ENCODE measurements at regions not wholly inside any gene's neighbourhood (a gene's known extent, or its start where the extent isn't known, plus 50 kb on each side); places are given as distances from the start of the nearest gene placed in this dataset.

DNA sequence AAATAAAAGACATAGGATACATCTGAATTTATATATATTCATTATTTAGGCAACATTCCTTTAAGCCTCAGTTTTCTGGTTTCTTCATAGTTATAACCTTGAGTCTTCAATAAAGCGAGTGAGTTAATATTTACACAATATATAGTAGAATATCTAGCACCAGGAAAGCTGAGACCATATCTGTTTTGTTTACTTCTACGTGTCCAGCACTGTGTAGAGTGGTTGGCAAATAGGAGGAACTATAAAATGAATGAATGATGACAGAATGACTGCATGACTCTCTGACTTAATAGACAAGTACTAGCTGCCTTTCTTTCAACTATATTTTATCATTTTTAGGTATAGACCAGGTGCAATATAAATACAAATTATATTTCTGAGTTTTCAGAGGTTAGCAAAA lies 197.8 kb upstream of the RBMS3 start:
- no peaks in the 10 kb centered on the region for H3K9me3 ChIP-seq (replicated peaks in 1 of 2; ENCODE audit: control insufficient read depth in 2 of 2, insufficient read depth in 1 of 2, low read depth in 1 of 2, low read length in 2 of 2)
- no peak overlapping the region for H4K91ac ChIP-seq (ENCODE audit: low read depth, low read length, poor library complexity)
- no peak overlapping the region for H2BK12ac ChIP-seq (ENCODE audit: low read length)
- H3K9ac ChIP-seq (ENCODE audit: low read depth, low read length, poor library complexity): no peak overlapping the region
- DNase-seq (ENCODE audit: low spot score): no peak
- no peak overlapping the region for H3K23ac ChIP-seq (ENCODE audit: low read depth, low read length, poor library complexity)
- H2BK15ac ChIP-seq (ENCODE audit: low read length): no peak overlapping the region
- WGBS, 2 donors (ENCODE audit: extremely low coverage in 2 of 2, insufficient read length in 2 of 2, insufficient replicate concordance in 1 of 2): no CpG with 5 or more reads among the region's 2 CpGs
- H3K27ac ChIP-seq (replicated peaks; ENCODE audit: low read length): no peak overlapping the region
- H2AK5ac ChIP-seq (ENCODE audit: low read depth, low read length): no peak overlapping the region
- H2BK5ac ChIP-seq (ENCODE audit: low read length): no peak overlapping the region
- H3K18ac ChIP-seq (ENCODE audit: low read length): no peak overlapping the region
- H3K14ac ChIP-seq (ENCODE audit: low read length): no peak overlapping the region
- no peak overlapping the region for H3K4me3 ChIP-seq (ENCODE audit: low read length in 2 of 2)
- no peaks in the 10 kb centered on the region for H3K36me3 ChIP-seq (replicated peaks in 1 of 2; ENCODE audit: control insufficient read depth in 2 of 2, insufficient read depth in 2 of 2, low read length in 2 of 2)
- no peak overlapping the region for H3K4ac ChIP-seq (ENCODE audit: low read length)
- H3K79me1 ChIP-seq (ENCODE audit: low read depth, low read length): no peaks in the 10 kb centered on the region
- H4K8ac ChIP-seq (ENCODE audit: low read depth, low read length): no peak overlapping the region
- H2BK120ac ChIP-seq (ENCODE audit: low read depth, low read length): no peak overlapping the region
- H3K27me3 ChIP-seq (ENCODE audit: control insufficient read depth in 3 of 3, insufficient read depth in 3 of 3, low read depth in 1 of 3, low read length in 3 of 3): no peaks in the 10 kb centered on the region
- H3K4me2 ChIP-seq (ENCODE audit: insufficient read depth, low read length, poor library complexity, severe bottlenecking): no peak overlapping the region
- H3K4me1 ChIP-seq (ENCODE audit: control insufficient read depth in 2 of 2, insufficient read depth in 1 of 2, low read depth in 1 of 2, low read length in 2 of 2): no peaks in the 10 kb centered on the region
- no peak overlapping the region for H2AFZ ChIP-seq (ENCODE audit: low read length)

DNA sequence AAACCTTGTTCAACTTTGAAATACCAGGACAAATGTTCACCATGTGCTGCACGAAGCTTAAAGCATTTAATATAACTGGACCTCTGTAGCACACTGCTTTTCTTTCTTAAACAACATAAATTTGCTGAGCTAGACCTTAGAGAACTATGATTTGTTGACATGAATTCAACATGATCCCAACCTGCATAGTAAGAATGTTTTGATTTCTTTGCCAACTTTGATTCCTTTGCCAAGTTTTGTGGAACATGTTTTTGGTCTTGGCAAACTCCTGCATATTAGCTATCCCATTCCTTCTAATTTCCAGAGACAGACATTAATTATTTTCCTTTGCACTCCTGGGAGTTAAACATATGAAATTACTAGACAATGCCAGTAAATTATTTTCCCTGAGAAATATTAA lies 197.2 kb upstream of the RBMS3 start:
- no peak overlapping the region for H3K27ac ChIP-seq (replicated peaks; ENCODE audit: low read length)
- DNase-seq (ENCODE audit: low spot score): no peak

DNA sequence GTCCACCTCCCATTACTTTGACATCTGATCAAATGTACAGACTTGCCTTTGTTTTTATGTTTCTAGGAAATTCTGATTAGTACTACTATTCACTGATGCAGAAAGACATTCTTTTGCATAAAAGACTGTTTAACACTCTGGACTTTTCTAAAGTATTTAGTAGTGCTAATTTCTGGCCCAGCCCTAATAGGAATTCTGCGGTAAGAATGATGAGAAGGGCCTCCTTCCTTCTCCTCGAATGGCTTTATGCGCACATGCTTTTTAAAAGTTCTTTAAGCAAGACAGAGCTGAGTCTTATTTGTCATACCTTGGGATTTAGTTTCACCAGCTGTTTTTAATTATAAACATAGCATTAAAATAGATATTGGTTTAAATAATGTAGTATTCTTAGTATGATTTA lies 192.3 kb upstream of the RBMS3 start:
- H3K79me1 ChIP-seq (ENCODE audit: low read depth, low read length): no peaks in the 10 kb centered on the region
- H3K23ac ChIP-seq (ENCODE audit: low read depth, low read length, poor library complexity): no peak overlapping the region
- no peak overlapping the region for H2BK120ac ChIP-seq (ENCODE audit: low read depth, low read length)
- H3K27me3 ChIP-seq (ENCODE audit: control insufficient read depth in 3 of 3, insufficient read depth in 3 of 3, low read depth in 1 of 3, low read length in 3 of 3): no peaks in the 10 kb centered on the region
- H3K36me3 ChIP-seq (replicated peaks in 1 of 2; ENCODE audit: control insufficient read depth in 2 of 2, insufficient read depth in 2 of 2, low read length in 2 of 2): no peaks in the 10 kb centered on the region
- no peak overlapping the region for H4K91ac ChIP-seq (ENCODE audit: low read depth, low read length, poor library complexity)
- no peak overlapping the region for H2AK5ac ChIP-seq (ENCODE audit: low read depth, low read length)
- WGBS, 2 donors (ENCODE audit: extremely low coverage in 2 of 2, insufficient read length in 2 of 2, insufficient replicate concordance in 1 of 2): no CpG with 5 or more reads among the region's 3 CpGs
- no peak overlapping the region for H2BK15ac ChIP-seq (ENCODE audit: low read length)
- no peak overlapping the region for H3K14ac ChIP-seq (ENCODE audit: low read length)
- DNase-seq (ENCODE audit: low spot score): no peak
- no peaks in the 10 kb centered on the region for H3K9me3 ChIP-seq (replicated peaks in 1 of 2; ENCODE audit: control insufficient read depth in 2 of 2, insufficient read depth in 1 of 2, low read depth in 1 of 2, low read length in 2 of 2)
- no peak overlapping the region for H2AFZ ChIP-seq (ENCODE audit: low read length)
- no peaks in the 10 kb centered on the region for H3K4me1 ChIP-seq (ENCODE audit: control insufficient read depth in 2 of 2, insufficient read depth in 1 of 2, low read depth in 1 of 2, low read length in 2 of 2)
- no peak overlapping the region for H3K18ac ChIP-seq (ENCODE audit: low read length)
- no peak overlapping the region for H3K4me2 ChIP-seq (ENCODE audit: insufficient read depth, low read length, poor library complexity, severe bottlenecking)
- no peak overlapping the region for H3K9ac ChIP-seq (ENCODE audit: low read depth, low read length, poor library complexity)
- H2BK5ac ChIP-seq (ENCODE audit: low read length): no peak overlapping the region
- no peak overlapping the region for H3K4me3 ChIP-seq (ENCODE audit: low read length in 2 of 2)
- no peak overlapping the region for H3K4ac ChIP-seq (ENCODE audit: low read length)
- H4K8ac ChIP-seq (ENCODE audit: low read depth, low read length): no peak overlapping the region
- no peak overlapping the region for H3K27ac ChIP-seq (replicated peaks; ENCODE audit: low read length)
- no peak overlapping the region for H2BK12ac ChIP-seq (ENCODE audit: low read length)

More for the DNA sequence above, 197.2 kb upstream of the RBMS3 start:
- no peaks in the 10 kb centered on the region for H3K27me3 ChIP-seq (ENCODE audit: control insufficient read depth in 3 of 3, insufficient read depth in 3 of 3, low read depth in 1 of 3, low read length in 3 of 3)
- H2BK120ac ChIP-seq (ENCODE audit: low read depth, low read length): no peak overlapping the region
- no peak overlapping the region for H3K18ac ChIP-seq (ENCODE audit: low read length)
- no peak overlapping the region for H3K14ac ChIP-seq (ENCODE audit: low read length)
- H3K23ac ChIP-seq (ENCODE audit: low read depth, low read length, poor library complexity): no peak overlapping the region
- H2AFZ ChIP-seq (ENCODE audit: low read length): no peak overlapping the region
- H3K4ac ChIP-seq (ENCODE audit: low read length): no peak overlapping the region
- no peak overlapping the region for H2BK15ac ChIP-seq (ENCODE audit: low read length)
- WGBS, 2 donors (ENCODE audit: extremely low coverage in 2 of 2, insufficient read length in 2 of 2, insufficient replicate concordance in 1 of 2): no CpG with 5 or more reads among the region's 1 CpG
- H2BK5ac ChIP-seq (ENCODE audit: low read length): no peak overlapping the region
- H4K91ac ChIP-seq (ENCODE audit: low read depth, low read length, poor library complexity): no peak overlapping the region
- no peaks in the 10 kb centered on the region for H3K4me1 ChIP-seq (ENCODE audit: control insufficient read depth in 2 of 2, insufficient read depth in 1 of 2, low read depth in 1 of 2, low read length in 2 of 2)
- H3K36me3 ChIP-seq (replicated peaks in 1 of 2; ENCODE audit: control insufficient read depth in 2 of 2, insufficient read depth in 2 of 2, low read length in 2 of 2): no peaks in the 10 kb centered on the region
- no peak overlapping the region for H3K4me2 ChIP-seq (ENCODE audit: insufficient read depth, low read length, poor library complexity, severe bottlenecking)
- no peak overlapping the region for H2BK12ac ChIP-seq (ENCODE audit: low read length)
- H3K4me3 ChIP-seq (ENCODE audit: low read length in 2 of 2): no peak overlapping the region
- H4K8ac ChIP-seq (ENCODE audit: low read depth, low read length): no peak overlapping the region
- H3K9ac ChIP-seq (ENCODE audit: low read depth, low read length, poor library complexity): no peak overlapping the region
- H3K9me3 ChIP-seq (replicated peaks in 1 of 2; ENCODE audit: control insufficient read depth in 2 of 2, insufficient read depth in 1 of 2, low read depth in 1 of 2, low read length in 2 of 2): no peaks in the 10 kb centered on the region
- H3K79me1 ChIP-seq (ENCODE audit: low read depth, low read length): no peaks in the 10 kb centered on the region
- H2AK5ac ChIP-seq (ENCODE audit: low read depth, low read length): no peak overlapping the region

DNA sequence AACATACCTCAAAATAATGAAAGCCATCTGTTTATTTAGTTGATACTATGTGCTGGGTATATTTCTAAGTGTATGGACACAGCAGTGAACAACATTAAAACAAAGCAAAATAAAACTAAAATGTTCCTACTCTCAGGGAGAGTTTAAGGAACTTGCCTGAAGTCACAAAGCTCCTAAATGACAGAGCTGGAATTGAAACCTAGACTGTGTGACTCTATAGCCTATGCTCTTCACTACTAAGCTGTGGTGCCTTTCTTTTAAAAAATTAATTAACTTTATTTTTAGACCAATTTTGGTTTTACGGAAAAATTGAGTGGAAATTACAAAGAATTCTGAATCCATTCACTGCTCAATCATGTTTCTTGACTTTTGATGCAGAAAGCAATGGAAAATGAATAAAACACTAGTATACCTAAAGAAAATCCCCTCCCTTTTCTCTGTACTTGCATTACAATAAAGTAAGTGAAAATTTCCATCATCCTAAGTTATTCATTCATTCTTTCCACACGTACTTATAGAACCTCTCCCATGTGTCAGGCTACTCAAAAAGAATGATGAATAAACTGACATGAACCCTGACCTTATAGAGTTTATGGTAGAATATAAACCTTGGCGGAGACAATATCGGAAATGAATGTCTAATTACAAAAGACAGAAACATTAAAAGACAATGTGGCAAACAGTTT lies 189.8 kb upstream of the RBMS3 start:
- Histone ChIP-seq H3K23ac (ENCODE audit: low read depth, low read length, poor library complexity) (no peak overlapping the region), H3K4ac (ENCODE audit: low read length) (no peak overlapping the region), H3K4me3 (ENCODE audit: low read length in 2 of 2) (no peak overlapping the region), H2AK5ac (ENCODE audit: low read depth, low read length) (no peak overlapping the region), H3K9ac (ENCODE audit: low read depth, low read length, poor library complexity) (no peak overlapping the region), H2BK5ac (ENCODE audit: low read length) (no peak overlapping the region), H4K8ac (ENCODE audit: low read depth, low read length) (no peak overlapping the region), H3K27ac (replicated peaks; ENCODE audit: low read length) (no peak overlapping the region), H2BK120ac (ENCODE audit: low read depth, low read length) (no peak overlapping the region), H2AFZ (ENCODE audit: low read length) (no peak overlapping the region), H3K18ac (ENCODE audit: low read length) (no peak overlapping the region), H3K36me3 (replicated peaks in 1 of 2; ENCODE audit: control insufficient read depth in 2 of 2, insufficient read depth in 2 of 2, low read length in 2 of 2) (no peaks in the 10 kb centered on the region), H3K4me1 (ENCODE audit: control insufficient read depth in 2 of 2, insufficient read depth in 1 of 2, low read depth in 1 of 2, low read length in 2 of 2) (no peaks in the 10 kb centered on the region), H2BK15ac (ENCODE audit: low read length) (no peak overlapping the region), H3K79me1 (ENCODE audit: low read depth, low read length) (no peaks in the 10 kb centered on the region), H2BK12ac (ENCODE audit: low read length) (no peak overlapping the region), H3K27me3 (ENCODE audit: control insufficient read depth in 3 of 3, insufficient read depth in 3 of 3, low read depth in 1 of 3, low read length in 3 of 3) (no peaks in the 10 kb centered on the region), H3K4me2 (ENCODE audit: insufficient read depth, low read length, poor library complexity, severe bottlenecking) (no peak overlapping the region), H4K91ac (ENCODE audit: low read depth, low read length, poor library complexity) (no peak overlapping the region), H3K9me3 (replicated peaks in 1 of 2; ENCODE audit: control insufficient read depth in 2 of 2, insufficient read depth in 1 of 2, low read depth in 1 of 2, low read length in 2 of 2) (no peaks in the 10 kb centered on the region), H3K14ac (ENCODE audit: low read length) (no peak overlapping the region)
- no CpG with 5 or more reads among the region's 4 CpGs for WGBS, 2 donors (ENCODE audit: extremely low coverage in 2 of 2, insufficient read length in 2 of 2, insufficient replicate concordance in 1 of 2)
- no peak for DNase-seq (ENCODE audit: low spot score)
